ENCODE measurements at regions not wholly inside any gene's neighbourhood (a gene's known extent, or its start where the extent isn't known, plus 50 kb on each side); places are given as distances from the start of the nearest gene placed in this dataset.
"Not testable (repeated sequence)": the region's sequence is repeated elsewhere in the genome, so short reads cannot be mapped to it uniquely, and the experiment has no call there.

DNA sequence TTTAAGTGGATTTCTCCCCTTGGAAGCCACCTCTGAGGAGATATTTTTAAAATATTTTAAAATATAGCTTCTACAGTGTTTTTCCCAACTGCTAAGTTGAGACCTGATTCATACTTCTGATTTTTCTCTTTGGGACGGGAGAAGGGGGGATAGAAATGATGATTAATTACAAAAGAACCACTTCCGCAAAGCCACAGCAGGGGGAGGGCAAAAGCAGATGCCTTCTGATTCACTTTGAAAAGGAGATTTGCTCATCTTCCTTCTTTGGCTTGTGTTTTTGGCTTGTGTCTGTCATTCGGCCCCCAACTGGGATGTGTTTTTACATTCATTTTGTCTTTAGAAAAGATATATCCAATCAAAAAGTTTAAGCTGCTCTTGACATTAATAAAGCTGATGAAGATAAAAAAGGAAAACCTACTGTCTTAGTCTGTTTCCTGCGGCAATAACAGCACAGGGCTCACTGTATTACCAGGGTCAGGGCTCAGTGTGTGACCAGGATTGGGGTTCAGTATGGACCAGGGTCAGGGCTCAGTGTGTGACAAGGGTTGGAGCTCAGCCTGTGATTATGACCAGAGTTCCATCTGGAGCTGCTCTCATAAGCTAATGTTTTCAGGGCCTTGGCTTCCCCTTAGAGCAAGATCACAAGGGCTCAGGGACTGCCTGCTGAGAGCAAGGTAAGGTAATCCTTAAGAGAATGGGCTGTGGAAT is 223.2 kb downstream of the MTHFS start:
- no peak for DNase-seq

GRCh38 chr15:79674124-79674465 is 222.7 kb downstream of the MTHFS start:
- no peak for DNase-seq

- no peak for DNase-seq
Measured at GRCh38 chr15:79675982-79676381, 220.8 kb downstream of the MTHFS start.

DNA sequence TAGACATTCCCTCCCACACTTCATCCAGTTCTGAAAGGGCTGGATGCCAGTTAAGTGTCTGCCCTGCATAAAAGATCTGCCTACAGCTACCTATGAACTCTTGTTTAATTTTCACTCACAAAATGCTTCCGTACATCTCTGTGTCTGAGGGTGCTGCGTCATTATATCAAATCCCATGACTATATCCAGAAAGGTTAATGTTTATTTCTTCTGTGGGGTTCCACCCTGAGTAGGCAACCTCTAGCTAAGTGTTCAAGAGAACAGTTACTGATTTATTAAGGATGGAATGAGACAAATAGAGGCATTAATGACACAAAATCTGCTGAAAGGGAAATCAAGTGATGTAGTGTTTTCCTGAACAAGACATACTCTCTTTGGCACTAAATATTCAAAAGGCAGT is 220.2 kb downstream of the MTHFS start:
- DNase-seq: no peak

DNA sequence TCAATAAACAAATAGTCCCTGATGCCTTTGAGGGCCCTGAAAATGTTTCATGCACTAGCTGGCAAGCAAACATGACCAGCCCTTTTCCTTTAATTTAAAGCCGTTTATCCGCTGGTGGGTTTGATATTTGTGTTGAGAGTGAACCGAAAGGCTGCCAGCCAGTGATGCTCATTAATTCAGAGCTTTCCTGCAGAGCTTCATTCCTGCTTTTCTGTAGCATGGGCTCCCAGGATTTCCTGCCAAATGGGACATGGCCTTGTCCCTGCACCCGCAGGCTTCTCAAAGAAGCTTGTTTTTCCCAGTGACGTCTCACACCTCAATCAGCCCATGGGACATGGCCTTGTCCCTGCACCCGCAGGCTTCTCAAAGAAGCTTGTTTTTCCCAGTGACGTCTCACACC is 219.6 kb downstream of the MTHFS start:
- no peak for DNase-seq

DNA sequence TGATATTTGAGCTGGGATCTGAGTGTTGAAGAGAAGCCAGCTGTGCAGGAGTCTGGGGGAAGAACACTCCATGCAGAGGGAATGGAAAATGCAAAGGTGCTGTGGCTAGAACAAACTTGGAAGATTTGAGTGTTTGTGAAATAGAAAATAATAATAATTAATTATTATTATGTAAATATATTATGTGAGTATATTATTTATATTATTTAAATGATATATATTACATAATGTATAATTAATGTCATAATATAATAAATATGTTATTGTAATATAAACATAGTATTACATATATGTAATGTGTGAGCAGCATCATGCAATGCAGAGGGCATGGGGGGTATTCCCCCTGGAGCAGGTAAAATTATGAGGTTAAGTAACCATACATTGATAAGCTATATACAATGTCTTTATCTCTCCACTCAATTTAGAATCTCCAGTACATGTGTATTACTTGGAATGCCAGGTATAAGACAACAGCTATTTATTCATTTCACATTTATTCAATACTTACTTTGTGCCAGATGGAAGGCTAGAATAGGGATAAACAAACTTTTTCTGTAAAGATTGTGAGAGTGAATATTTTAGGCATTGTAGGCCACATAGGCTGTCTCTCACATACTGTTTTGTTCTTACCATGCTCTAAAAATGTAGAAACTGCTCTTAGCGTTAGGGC is 218.6 kb downstream of the MTHFS start:
- DNase-seq: no peak

DNA sequence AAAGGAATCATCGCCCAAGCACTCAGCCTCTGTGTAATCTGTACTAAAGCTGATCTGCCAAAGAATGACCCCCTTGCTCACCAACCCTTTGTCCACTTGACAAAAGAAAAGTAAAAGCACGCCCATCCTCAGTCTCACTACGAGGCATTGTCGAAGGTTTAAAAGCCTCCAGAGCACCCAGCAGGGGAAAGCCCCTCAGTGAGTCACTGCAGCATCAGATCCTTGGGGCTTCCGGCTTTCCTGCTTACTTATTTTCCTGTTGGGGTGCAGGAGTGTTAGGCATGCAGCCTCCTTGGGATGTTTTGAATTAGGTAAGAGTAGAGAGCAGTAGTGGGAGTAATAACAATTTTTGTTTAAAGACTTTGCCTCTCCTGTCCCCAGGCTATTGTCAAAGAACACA is 216.1 kb downstream of the MTHFS start:
- DNase-seq: no peak

DNA sequence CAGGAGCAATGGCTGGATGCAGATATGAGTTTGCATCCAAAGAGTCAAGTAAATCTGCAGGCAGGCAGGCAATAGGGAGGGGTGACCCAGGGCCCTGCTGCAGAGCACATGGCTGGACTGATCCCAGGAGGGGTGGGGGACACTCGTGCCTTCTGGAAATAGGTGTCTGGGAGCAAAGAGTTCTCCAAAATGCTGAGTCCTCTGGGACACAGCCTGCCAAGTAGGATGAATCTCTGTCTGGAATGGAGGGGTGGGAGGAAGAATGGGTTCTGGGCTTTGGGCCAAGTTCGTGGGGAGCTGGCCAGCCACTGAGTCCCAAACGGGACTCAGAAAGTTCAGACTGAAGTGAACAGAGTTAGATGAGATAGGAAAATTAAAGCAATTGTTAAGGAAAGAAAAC is 214.5 kb downstream of the MTHFS start:
- no peak for DNase-seq

- no peak for DNase-seq
Measured at GRCh38 chr15:79682851-79683288, 213.9 kb downstream of the MTHFS start.

- DNase-seq: no peak
Measured at GRCh38 chr15:79689030-79689429, 207.8 kb downstream of the MTHFS start.

- DNase-seq: no peak
Measured at GRCh38 chr15:79700951-79701480, 195.8 kb downstream of the MTHFS start.

GRCh38 chr15:79702621-79703020 is 194.2 kb downstream of the MTHFS start:
- no peak for DNase-seq

DNA sequence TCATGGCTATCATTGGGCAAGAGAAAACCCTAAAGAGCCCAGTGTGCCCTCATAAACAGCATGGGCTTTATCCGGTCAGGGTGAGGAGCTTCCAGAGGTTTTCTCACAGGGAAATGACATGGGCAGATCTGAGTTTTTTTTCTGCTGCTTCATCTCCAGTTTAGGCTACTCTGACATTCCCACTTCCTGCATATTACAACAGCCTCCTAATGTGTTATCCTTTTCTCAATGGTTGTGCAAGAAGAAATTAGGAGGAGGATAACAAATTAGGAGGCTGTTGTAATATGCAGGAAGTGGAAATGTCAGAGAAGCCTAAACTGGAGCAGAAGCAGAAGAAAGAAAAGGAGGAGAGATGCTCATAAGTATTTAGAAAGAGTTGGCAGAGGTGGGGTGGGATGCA is 175.6 kb downstream of the MTHFS start:
- DNase-seq: no peak

DNA sequence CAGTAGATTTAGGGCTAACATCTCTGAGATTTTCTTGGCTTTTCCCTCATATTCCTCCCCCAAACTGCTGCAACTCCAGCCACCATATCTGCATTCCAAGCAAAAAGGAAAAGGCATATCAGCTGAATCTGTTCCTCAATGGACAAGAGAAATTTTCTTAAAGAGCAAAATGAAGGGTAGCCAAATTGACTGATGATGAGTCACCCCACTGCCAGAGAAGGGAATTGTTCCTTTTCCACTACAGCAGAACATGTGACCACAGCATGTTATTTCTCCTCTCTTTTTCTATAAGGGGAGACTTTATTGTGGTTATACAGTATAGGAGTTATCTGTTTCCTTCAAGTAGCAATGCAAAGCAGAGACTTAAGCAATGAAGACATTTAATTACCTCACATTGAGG is 172.5 kb downstream of the MTHFS start:
- no peak for DNase-seq

GRCh38 chr15:79724804-79725203 is 172.0 kb downstream of the MTHFS start:
- DNase-seq: no peak

DNA sequence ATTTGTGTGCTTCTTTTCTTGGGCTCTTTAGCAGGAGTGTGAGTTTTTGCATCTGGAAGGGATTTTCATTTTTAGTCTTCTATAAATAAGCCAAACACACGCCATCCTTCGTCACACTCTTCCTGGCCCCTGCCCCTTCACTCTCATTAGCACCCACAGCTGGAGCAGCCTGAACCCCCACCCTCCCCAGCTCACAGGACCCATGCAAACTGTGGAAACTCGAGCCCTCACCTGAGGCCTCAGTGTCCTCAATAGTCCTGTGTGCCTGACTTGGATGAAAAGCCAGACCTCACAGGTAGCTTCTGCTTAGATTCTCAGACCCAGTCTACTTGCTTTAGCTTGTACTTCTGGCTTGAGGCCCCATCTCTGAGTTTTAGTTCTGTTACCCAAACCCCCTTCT is 167.9 kb downstream of the MTHFS start:
- DNase-seq: no peak

- no peak for DNase-seq
Measured at GRCh38 chr15:79736435-79737000, 160.3 kb downstream of the MTHFS start.

DNA sequence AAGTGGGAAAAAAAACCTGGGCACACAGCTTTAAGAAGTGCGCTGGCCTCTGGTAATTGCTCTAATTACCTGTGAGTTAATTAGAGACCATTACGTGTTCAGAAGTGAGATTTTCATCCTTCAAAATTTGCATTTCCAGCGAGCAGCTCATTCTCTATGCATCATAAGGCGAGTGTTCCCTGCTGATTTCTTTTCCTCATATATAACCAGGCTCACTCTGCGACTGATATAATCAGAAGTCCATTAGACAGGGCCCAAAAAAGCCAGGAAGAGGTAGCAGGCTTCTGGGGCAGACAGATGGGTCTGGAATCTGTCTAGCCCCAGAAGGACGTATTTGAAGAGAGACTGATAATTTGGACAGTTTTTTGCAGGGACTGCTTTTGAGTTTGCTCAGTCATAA is 158.7 kb downstream of the MTHFS start:
- no peak for DNase-seq

GRCh38 chr15:79740561-79740960 is 156.3 kb downstream of the MTHFS start:
- DNase-seq: no peak

- DNase-seq: no peak
Measured at GRCh38 chr15:79743032-79743431, 153.8 kb downstream of the MTHFS start.

DNA sequence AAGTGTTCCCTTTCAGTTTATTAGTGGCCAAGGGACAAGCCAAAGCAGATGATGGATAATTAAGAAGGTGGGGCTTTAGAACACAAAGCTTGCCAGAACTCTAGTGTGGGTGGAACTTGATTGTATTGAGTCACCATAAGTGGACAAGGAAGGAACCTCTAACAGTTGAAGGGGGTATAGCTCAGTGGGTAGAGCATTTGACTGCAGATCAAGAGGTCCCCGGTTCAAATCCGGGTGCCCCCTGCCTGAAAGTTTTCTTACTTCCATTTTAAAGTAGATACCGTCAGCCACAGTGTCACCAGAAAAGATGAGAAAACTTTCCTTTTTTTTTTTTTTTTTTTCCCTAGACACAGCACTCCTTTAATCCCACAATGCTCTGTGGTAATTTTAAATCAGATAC is 152.3 kb downstream of the MTHFS start:
- not testable (repeated sequence) for DNase-seq

DNA sequence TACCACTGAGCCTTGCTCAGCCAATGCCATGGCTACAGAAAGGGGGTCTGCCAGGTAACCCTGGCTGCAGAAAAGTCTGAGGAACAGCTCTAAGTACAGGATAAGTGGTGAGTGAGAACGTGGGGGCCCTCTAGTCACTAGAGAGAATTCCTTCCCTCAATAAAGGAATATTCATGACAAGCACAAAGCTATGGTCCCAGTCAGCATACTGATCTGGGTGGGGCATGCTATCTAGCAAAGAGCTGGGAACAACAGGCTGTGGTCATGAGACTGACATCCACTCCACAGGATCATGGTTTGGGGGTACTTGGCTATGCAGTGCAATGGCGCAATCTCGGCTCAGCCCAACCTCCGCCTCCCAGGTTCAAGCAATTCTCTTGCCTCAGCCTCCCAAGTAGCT is 140.4 kb downstream of the MTHFS start:
- DNase-seq: no peak

DNA sequence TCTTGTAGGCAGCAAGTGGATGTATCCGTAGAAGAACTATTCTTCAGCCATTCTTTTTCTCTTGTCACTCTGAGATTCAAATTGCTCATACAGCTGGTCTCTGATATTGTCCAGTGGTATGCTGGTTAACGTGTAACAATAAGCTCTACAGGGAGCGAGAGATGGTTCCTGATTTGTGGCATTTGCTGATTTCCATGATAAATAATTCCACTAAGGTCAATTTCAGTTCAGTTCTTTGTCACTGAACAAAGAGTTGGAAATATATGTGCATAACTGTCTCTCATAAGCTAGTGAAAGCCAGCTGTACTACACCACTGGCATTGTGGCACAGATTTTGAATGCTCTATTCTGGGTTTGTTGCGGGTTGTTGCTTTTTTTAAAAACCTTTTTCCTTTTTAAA is 131.7 kb downstream of the MTHFS start:
- DNase-seq: no peak

GRCh38 chr15:79769069-79769481 is 127.7 kb downstream of the MTHFS start:
- peak in 1 of 6 experiments; percentile 3 for DNase-seq
